ENCODE measurements at regions not wholly inside any gene's neighbourhood (a gene's known extent, or its start where the extent isn't known, plus 50 kb on each side); places are given as distances from the start of the nearest gene placed in this dataset.

DNA sequence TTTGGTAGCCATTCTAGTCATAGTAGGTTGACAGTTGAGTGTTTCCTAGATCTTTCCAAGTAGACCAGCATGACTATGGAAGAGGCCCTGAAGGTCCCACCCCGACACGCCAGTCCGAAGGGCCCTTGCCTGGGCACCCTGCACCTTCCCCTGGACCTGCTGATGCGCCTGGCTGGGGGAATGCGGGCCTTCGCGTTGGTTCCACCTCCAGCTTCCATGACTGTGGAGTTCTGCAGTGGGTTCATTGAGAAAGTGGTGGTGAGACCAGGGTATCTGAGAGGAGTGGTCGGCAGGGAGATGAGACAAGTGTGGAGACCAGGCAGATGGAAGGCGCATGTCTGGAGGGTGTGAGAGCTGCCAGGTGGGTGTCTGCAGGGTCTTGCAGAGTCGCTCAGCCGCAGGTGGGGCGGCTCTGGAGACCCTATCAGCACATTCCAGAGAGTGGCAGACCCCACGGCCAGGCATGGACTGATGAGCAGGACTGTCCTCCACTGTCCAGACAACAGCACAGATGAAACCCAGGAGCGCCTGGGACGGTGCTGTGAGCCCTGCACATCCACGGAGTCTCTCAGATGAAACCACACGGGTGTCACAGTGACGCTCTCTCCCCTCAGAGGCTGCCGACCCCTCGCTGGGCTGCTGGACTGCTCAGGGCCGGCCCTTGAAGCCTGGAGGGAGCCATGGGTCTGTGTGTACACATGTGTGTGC, 182.5 kb upstream of the HDAC4 start:
- TF ChIP-seq, protein P1, sequence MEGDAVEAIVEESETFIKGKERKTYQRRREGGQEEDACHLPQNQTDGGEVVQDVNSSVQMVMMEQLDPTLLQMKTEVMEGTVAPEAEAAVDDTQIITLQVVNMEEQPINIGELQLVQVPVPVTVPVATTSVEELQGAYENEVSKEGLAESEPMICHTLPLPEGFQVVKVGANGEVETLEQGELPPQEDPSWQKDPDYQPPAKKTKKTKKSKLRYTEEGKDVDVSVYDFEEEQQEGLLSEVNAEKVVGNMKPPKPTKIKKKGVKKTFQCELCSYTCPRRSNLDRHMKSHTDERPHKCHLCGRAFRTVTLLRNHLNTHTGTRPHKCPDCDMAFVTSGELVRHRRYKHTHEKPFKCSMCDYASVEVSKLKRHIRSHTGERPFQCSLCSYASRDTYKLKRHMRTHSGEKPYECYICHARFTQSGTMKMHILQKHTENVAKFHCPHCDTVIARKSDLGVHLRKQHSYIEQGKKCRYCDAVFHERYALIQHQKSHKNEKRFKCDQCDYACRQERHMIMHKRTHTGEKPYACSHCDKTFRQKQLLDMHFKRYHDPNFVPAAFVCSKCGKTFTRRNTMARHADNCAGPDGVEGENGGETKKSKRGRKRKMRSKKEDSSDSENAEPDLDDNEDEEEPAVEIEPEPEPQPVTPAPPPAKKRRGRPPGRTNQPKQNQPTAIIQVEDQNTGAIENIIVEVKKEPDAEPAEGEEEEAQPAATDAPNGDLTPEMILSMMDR (IDR thresholded peaks at IDR 0.05): no peak
- no peak for TF ChIP-seq EP300 (IDR thresholded peaks at IDR 0.05; ENCODE audit: low read depth)
- no peak for TF ChIP-seq POLR2A (IDR thresholded peaks at IDR 0.05)
